ENCODE measurements at regions not wholly inside any gene's neighbourhood (a gene's known extent, or its start where the extent isn't known, plus 50 kb on each side); places are given as distances from the start of the nearest gene placed in this dataset.

DNA sequence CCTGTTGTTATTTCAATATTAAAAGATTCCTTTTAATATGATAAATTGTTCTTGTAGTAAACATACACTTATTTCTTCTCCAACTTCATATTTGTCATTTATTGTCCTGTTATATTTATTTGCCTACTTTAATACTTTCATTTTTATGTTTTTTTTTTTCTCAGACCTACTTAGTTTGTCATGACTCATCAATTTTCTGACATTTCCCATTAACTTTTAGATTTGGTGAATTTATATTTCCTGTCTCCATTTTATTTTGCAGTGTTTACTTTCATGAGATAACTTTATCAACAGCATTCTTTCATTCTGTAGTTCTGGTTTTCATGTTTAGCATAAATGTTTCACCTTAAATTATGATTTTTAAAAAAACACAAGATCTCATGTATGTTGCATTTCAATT lies 788.7 kb downstream of the EFNA5 start:
- no peak overlapping the region for H2AFZ ChIP-seq (ENCODE audit: low read length)
- no peak overlapping the region for H3K4me2 ChIP-seq (ENCODE audit: low read length)
- H3K4me3 ChIP-seq (ENCODE audit: low read depth, low read length, poor library complexity, severe bottlenecking), result no peak overlapping the region
- no peaks in the 10 kb centered on the region for H3K4me1 ChIP-seq (ENCODE audit: insufficient read depth, low read length, severe bottlenecking)
- no peaks in the 10 kb centered on the region for H3K27me3 ChIP-seq (ENCODE audit: insufficient read depth, low read length)
- no peaks in the 10 kb centered on the region for H3K9me2 ChIP-seq (ENCODE audit: low read depth, low read length)
- H3F3A ChIP-seq (ENCODE audit: insufficient read depth, low read length), result no peaks in the 10 kb centered on the region
- TF ChIP-seq, protein P1, sequence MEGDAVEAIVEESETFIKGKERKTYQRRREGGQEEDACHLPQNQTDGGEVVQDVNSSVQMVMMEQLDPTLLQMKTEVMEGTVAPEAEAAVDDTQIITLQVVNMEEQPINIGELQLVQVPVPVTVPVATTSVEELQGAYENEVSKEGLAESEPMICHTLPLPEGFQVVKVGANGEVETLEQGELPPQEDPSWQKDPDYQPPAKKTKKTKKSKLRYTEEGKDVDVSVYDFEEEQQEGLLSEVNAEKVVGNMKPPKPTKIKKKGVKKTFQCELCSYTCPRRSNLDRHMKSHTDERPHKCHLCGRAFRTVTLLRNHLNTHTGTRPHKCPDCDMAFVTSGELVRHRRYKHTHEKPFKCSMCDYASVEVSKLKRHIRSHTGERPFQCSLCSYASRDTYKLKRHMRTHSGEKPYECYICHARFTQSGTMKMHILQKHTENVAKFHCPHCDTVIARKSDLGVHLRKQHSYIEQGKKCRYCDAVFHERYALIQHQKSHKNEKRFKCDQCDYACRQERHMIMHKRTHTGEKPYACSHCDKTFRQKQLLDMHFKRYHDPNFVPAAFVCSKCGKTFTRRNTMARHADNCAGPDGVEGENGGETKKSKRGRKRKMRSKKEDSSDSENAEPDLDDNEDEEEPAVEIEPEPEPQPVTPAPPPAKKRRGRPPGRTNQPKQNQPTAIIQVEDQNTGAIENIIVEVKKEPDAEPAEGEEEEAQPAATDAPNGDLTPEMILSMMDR (IDR thresholded peaks at IDR 0.05; ENCODE audit: low read length), result no peak
- no peak for TF ChIP-seq EZH2 (IDR thresholded peaks at IDR 0.05; ENCODE audit: borderline replicate concordance, low read length)
- no peak overlapping the region for H3K9ac ChIP-seq (ENCODE audit: low read length)
- no peaks in the 10 kb centered on the region for H4K20me1 ChIP-seq (ENCODE audit: insufficient read depth, low read length)
- H3K9me3 ChIP-seq (ENCODE audit: low read length), result no peaks in the 10 kb centered on the region
- H3K36me3 ChIP-seq (ENCODE audit: insufficient read depth, low read length), result no peaks in the 10 kb centered on the region
- H3K27ac ChIP-seq (ENCODE audit: low read depth, low read length, poor library complexity, severe bottlenecking), result no peak overlapping the region
- H3K79me2 ChIP-seq (ENCODE audit: insufficient read depth, low read length), result no peaks in the 10 kb centered on the region

DNA sequence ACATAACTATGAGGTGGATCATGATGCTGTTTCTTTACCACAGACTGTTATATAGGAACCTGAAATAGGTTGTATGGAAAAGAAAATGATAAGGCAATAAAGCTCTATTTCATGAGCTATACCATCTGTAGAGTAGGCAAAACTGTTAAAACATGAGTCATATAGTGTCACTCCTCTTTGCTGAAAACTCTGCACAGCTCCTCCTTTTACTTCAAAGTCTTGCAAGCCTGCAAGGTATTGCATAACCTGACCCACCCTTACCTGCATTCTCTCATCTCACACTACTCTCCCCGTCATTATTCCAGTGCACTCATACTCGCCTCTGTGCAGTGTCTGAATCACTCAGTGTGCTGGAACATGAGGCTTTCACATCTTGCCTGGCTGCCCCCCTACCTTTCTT lies 790.1 kb downstream of the EFNA5 start:
- H4K20me1 ChIP-seq (ENCODE audit: insufficient read depth, low read length), result no peaks in the 10 kb centered on the region
- no peak overlapping the region for H3K9ac ChIP-seq (ENCODE audit: low read length)
- H3K4me3 ChIP-seq (ENCODE audit: low read depth, low read length, poor library complexity, severe bottlenecking), result no peak overlapping the region
- H3K27ac ChIP-seq (ENCODE audit: low read depth, low read length, poor library complexity, severe bottlenecking), result no peak overlapping the region
- TF ChIP-seq, protein P1 (IDR thresholded peaks at IDR 0.05; ENCODE audit: low read length), result no peak
- TF ChIP-seq EZH2 (IDR thresholded peaks at IDR 0.05; ENCODE audit: borderline replicate concordance, low read length), result no peak
- no peaks in the 10 kb centered on the region for H3K27me3 ChIP-seq (ENCODE audit: insufficient read depth, low read length)
- H3K9me2 ChIP-seq (ENCODE audit: low read depth, low read length), result no peaks in the 10 kb centered on the region
- H3K79me2 ChIP-seq (ENCODE audit: insufficient read depth, low read length), result no peaks in the 10 kb centered on the region
- H2AFZ ChIP-seq (ENCODE audit: low read length), result no peak overlapping the region
- H3F3A ChIP-seq (ENCODE audit: insufficient read depth, low read length), result no peaks in the 10 kb centered on the region
- H3K9me3 ChIP-seq (ENCODE audit: low read length), result no peaks in the 10 kb centered on the region
- H3K4me1 ChIP-seq (ENCODE audit: insufficient read depth, low read length, severe bottlenecking), result no peaks in the 10 kb centered on the region
- no peaks in the 10 kb centered on the region for H3K36me3 ChIP-seq (ENCODE audit: insufficient read depth, low read length)
- H3K4me2 ChIP-seq (ENCODE audit: low read length), result no peak overlapping the region

DNA sequence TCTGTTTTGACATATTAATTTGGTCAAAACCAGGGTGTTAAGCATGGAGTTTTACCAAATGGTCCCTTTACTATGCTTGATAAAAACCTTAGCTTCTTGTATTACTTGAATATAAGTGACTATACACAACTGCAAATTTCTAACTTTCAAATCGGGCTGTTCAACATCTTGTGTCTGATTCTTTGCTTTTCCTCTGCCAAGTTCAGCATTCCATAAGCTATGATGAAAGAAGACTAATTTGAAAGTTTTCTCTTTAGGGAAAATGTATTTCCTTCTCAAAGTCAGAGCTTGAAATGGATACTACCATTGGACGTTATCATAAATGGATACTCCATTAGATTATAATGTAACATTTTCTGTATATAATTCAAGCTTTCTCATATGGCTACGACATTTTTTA lies 792.9 kb downstream of the EFNA5 start:
- no peak overlapping the region for H3K9ac ChIP-seq (ENCODE audit: low read length)
- H3K79me2 ChIP-seq (ENCODE audit: insufficient read depth, low read length), result no peaks in the 10 kb centered on the region
- no peak overlapping the region for H2AFZ ChIP-seq (ENCODE audit: low read length)

More for the DNA sequence above, 792.9 kb downstream of the EFNA5 start:
- Histone ChIP-seq H3F3A (ENCODE audit: insufficient read depth, low read length) (no peaks in the 10 kb centered on the region), H3K27ac (ENCODE audit: low read depth, low read length, poor library complexity, severe bottlenecking) (no peak overlapping the region), H3K4me3 (ENCODE audit: low read depth, low read length, poor library complexity, severe bottlenecking) (no peak overlapping the region), H3K27me3 (ENCODE audit: insufficient read depth, low read length) (no peaks in the 10 kb centered on the region), H3K9me3 (ENCODE audit: low read length) (no peaks in the 10 kb centered on the region), H3K4me1 (ENCODE audit: insufficient read depth, low read length, severe bottlenecking) (no peaks in the 10 kb centered on the region), H3K36me3 (ENCODE audit: insufficient read depth, low read length) (no peaks in the 10 kb centered on the region), H3K9me2 (ENCODE audit: low read depth, low read length) (no peaks in the 10 kb centered on the region), H4K20me1 (ENCODE audit: insufficient read depth, low read length) (no peaks in the 10 kb centered on the region), H3K4me2 (ENCODE audit: low read length) (no peak overlapping the region)
- no peak for TF ChIP-seq EZH2 (IDR thresholded peaks at IDR 0.05; ENCODE audit: borderline replicate concordance, low read length)
- TF ChIP-seq, protein P1 (IDR thresholded peaks at IDR 0.05; ENCODE audit: low read length), result no peak
